Liver (tissue), 7 donors: ENCODE measurements at regions not wholly inside any gene's neighbourhood (a gene's known extent, or its start where the extent isn't known, plus 50 kb on each side); places are given as distances from the start of the nearest gene placed in this dataset.

Experiments used
- DNase-seq: peaks from one replicate; pipeline ENCODE4 v3.0.0-alpha.2; 2017; ENCODE audit warnings: low spot score
- H3K27ac ChIP-seq, 2 donors: one replicate each; pipeline ENCODE4 v1.7.0; 2013; ENCODE audit warnings: inconsistent platforms in 2 of 2, low read length in 2 of 2, control low read depth in 1 of 2, low read depth in 1 of 2, mild to moderate bottlenecking in 1 of 2
- H3K27me3 ChIP-seq, 4 donors: one replicate each; pipeline versions ENCODE4 v1.6.1 to v1.7.0; 2013; ENCODE audit warnings: low read length in 3 of 4, inconsistent platforms in 1 of 4, mild to moderate bottlenecking in 1 of 4, moderate library complexity in 1 of 4; ENCODE audit not compliant: control insufficient read depth in 4 of 4, insufficient read depth in 4 of 4
- H3K36me3 ChIP-seq, 4 donors: one replicate each; pipeline versions ENCODE4 v1.6.1 to v1.7.0; 2013; ENCODE audit warnings: low read length in 3 of 4, mild to moderate bottlenecking in 3 of 4, low read depth in 1 of 4, moderate library complexity in 1 of 4; ENCODE audit not compliant: control insufficient read depth in 4 of 4, insufficient read depth in 3 of 4
- H3K4me1 ChIP-seq, 4 donors: one replicate each; pipeline versions ENCODE4 v1.6.1 to v1.7.0; 2013; ENCODE audit warnings: low read length in 3 of 4, mild to moderate bottlenecking in 3 of 4, moderate library complexity in 1 of 4; ENCODE audit not compliant: control insufficient read depth in 4 of 4, insufficient read depth in 4 of 4
- H3K4me3 ChIP-seq, 3 donors: one replicate each; pipeline versions ENCODE4 v1.6.1 to v1.7.0; 2013; ENCODE audit warnings: low read length in 3 of 3, control low read depth in 1 of 3, low read depth in 1 of 3, mild to moderate bottlenecking in 1 of 3
- H3K9ac ChIP-seq, 2 donors: one replicate each; pipeline ENCODE4 v1.7.0; 2013; ENCODE audit warnings: low read length in 2 of 2, mild to moderate bottlenecking in 2 of 2, moderate library complexity in 2 of 2, control low read depth in 1 of 2, low read depth in 1 of 2
- H3K9me3 ChIP-seq, 4 donors: one replicate each; pipeline versions ENCODE4 v1.6.1 to v1.7.0; 2013; ENCODE audit warnings: low read length in 3 of 4; ENCODE audit not compliant: control insufficient read depth in 4 of 4
- ATF3 ChIP-seq: IDR thresholded peaks from 2 replicates; pipeline ENCODE4 v1.6.1; 2016; ENCODE audit warnings: antibody characterized with exemption
- CTCF ChIP-seq: fragments of 150-350 bp; IDR thresholded peaks from 2 replicates; pipeline ENCODE4 v1.5.1; 2017; ENCODE audit warnings: improper control_type of control experiment, low read depth, low read length; ENCODE audit not compliant: missing input control
- EGR1 ChIP-seq, 2 donors: IDR thresholded peaks; 2 replicates each; pipeline ENCODE4 v1.6.1; 2016 to 2018; ENCODE audit warnings: antibody characterized with exemption in 2 of 2, low read depth in 2 of 2
- FOXA1 ChIP-seq: IDR thresholded peaks from 2 replicates; pipeline ENCODE4 v1.6.1; 2016; ENCODE audit warnings: antibody characterized with exemption
- FOXA2 ChIP-seq: IDR thresholded peaks from 2 replicates; pipeline ENCODE4 v1.6.1; 2016; ENCODE audit warnings: antibody characterized with exemption
- HNF4A ChIP-seq, 2 donors: conservative IDR thresholded peaks; 2 replicates each; pipeline ENCODE4 v1.6.1; 2016; ENCODE audit warnings: antibody characterized with exemption in 2 of 2, mild to moderate bottlenecking in 2 of 2
- HNF4G ChIP-seq: IDR thresholded peaks from 2 replicates; pipeline ENCODE4 v1.6.1; 2016; ENCODE audit warnings: antibody characterized with exemption
- MAX ChIP-seq: IDR thresholded peaks from 2 replicates; pipeline ENCODE4 v1.6.1; 2016; ENCODE audit warnings: antibody characterized with exemption
- RAD21 ChIP-seq, 2 donors: IDR thresholded peaks; 2 replicates each; pipeline ENCODE4 v1.6.1; 2016; ENCODE audit warnings: antibody characterized with exemption in 2 of 2, mild to moderate bottlenecking in 2 of 2
- REST ChIP-seq: IDR thresholded peaks from 2 replicates; pipeline ENCODE4 v1.6.1; 2016; ENCODE audit warnings: antibody characterized with exemption, mild to moderate bottlenecking
- RXRA ChIP-seq, 2 donors: IDR thresholded peaks; 2 replicates each; pipeline ENCODE4 v1.6.1; 2017 to 2018; ENCODE audit warnings: antibody characterized with exemption in 2 of 2, mild to moderate bottlenecking in 1 of 2
- SP1 ChIP-seq: IDR thresholded peaks from 2 replicates; pipeline ENCODE4 v1.6.1; 2018; ENCODE audit warnings: antibody characterized with exemption, mild to moderate bottlenecking
- TAF1 ChIP-seq: conservative IDR thresholded peaks from 2 replicates; pipeline ENCODE4 v1.6.1; 2016; ENCODE audit warnings: antibody characterized with exemption, mild to moderate bottlenecking
- YY1 ChIP-seq: IDR thresholded peaks from 2 replicates; pipeline ENCODE4 v1.6.1; 2016; ENCODE audit warnings: antibody characterized with exemption, mild to moderate bottlenecking
- ZBTB33 ChIP-seq: IDR thresholded peaks from 2 replicates; pipeline ENCODE4 v1.6.1; 2016; ENCODE audit warnings: antibody characterized with exemption
- donor health status: healthy.
- donor health status: healthy.
- donor health status: healthy.
- donor health status: healthy.

- TF ChIP-seq REST = no peak
- no peak for TF ChIP-seq HNF4A (conservative IDR thresholded peaks at IDR 0.05)
- TF ChIP-seq YY1 = no peak
- TF ChIP-seq TAF1 = no peak
These were observed 351.5 kb upstream of the MAD2L1 start (continued) for GRCh38 chr4:120418146-120418545.

- no peak for DNase-seq
- Histone ChIP-seq H3K9ac (no peak overlapping the region), H3K4me3 (no peak overlapping the region), H3K9me3 (peaks cover 0 to 2% (median 0%) of the 10 kb centered on the region in 4 donors), H3K36me3 (no peaks in the 10 kb centered on the region), H3K27me3 (no peaks in the 10 kb centered on the region), H3K27ac (no peak overlapping the region), H3K4me1 (no peaks in the 10 kb centered on the region)
- TF ChIP-seq RXRA (IDR thresholded peaks at IDR 0.05) (no peak), YY1 (no peak), SP1 (no peak), REST (no peak)
These were observed 349.2 kb upstream of the MAD2L1 start for GRCh38 chr4:120415896-120416295.

- H3K4me1 ChIP-seq = no peaks in the 10 kb centered on the region
- TF ChIP-seq CTCF = no peak
- TF ChIP-seq ZBTB33 = no peak
- no peak for TF ChIP-seq HNF4A (conservative IDR thresholded peaks at IDR 0.05)
- no peak for TF ChIP-seq RAD21 (IDR thresholded peaks at IDR 0.05)
- no peak for TF ChIP-seq ATF3
- TF ChIP-seq RXRA (IDR thresholded peaks at IDR 0.05) = no peak
- no peak for TF ChIP-seq FOXA2
- no peak for TF ChIP-seq EGR1 (IDR thresholded peaks at IDR 0.05; ENCODE audit: low read depth in 2 of 2)
- no peak for TF ChIP-seq TAF1
- no peak for TF ChIP-seq YY1
- no peak for TF ChIP-seq FOXA1
- TF ChIP-seq REST = no peak
- no peak for TF ChIP-seq HNF4G
- TF ChIP-seq MAX = no peak
- no peak for TF ChIP-seq SP1
- no peaks in the 10 kb centered on the region for H3K36me3 ChIP-seq
- no peak overlapping the region for H3K9ac ChIP-seq
- no peak for DNase-seq
- no peaks in the 10 kb centered on the region for H3K27me3 ChIP-seq
- no peak overlapping the region for H3K27ac ChIP-seq
- H3K4me3 ChIP-seq = no peak overlapping the region
- peaks cover 0 to 2% (median 0%) of the 10 kb centered on the region in 4 donors for H3K9me3 ChIP-seq
These were observed 340.3 kb upstream of the MAD2L1 start for GRCh38 chr4:120406960-120407359.
